GM12878 (cell line): ENCODE measurements at regions not wholly inside any gene's neighbourhood (a gene's known extent, or its start where the extent isn't known, plus 50 kb on each side); places are given as distances from the start of the nearest gene placed in this dataset.

Experiments used
- ATAC-seq: fragments of 200-7000 bp; cut with Tn5 transposase; 3 replicates; pipeline ENCODE4 v1.9.1; 2020; ENCODE audit warnings: mild to moderate bottlenecking, moderate library complexity
- BruUV-seq: library from RNA; stranded (reverse); fragments of 400-500 nt; replicated peaks from 2 replicates; lab custom pipeline; 2021; lab: Mats Ljungman, UMichigan
- CTCF ChIA-PET: fragments of 300-600 bp; sonication (Branson Sonifier 250); formaldehyde crosslinking; extraction: SDS; loops from one replicate; lab custom pipeline; 2021; ENCODE audit warnings: inconsistent platforms; lab: Yijun Ruan, JAX
- POLR2A ChIA-PET: fragments of 350-600 bp; formaldehyde crosslinking; extraction: SDS; loops from one replicate; lab custom pipeline; 2021; ENCODE audit warnings: inconsistent platforms; lab: Charles Lee
- RAD21 ChIA-PET: fragments of 300-600 bp; sonication (Branson Sonifier 250); formaldehyde crosslinking; loops from one replicate; lab custom pipeline; 2023; ENCODE audit warnings: antibody characterized with exemption; ENCODE audit not compliant: unreplicated experiment; lab: Charles Lee
- SMC1A ChIA-PET: fragments of 300-600 bp; sonication (Branson Sonifier 250); formaldehyde crosslinking; loops from one replicate; lab custom pipeline; 2023; ENCODE audit not compliant: unreplicated experiment, uncharacterized antibody; lab: Charles Lee
- DNase-seq: peaks from one replicate; pipeline ENCODE4 v3.0.0-alpha.2; 2011; ENCODE audit warnings: low read depth, low spot score
- FAIRE-seq: peaks from 3 replicates; lab custom pipeline; 2011; peaks lifted over from hg19 to GRCh38; lab: Jason Lieb, UNC
- H2AFZ ChIP-seq: 2 replicates; pipeline ENCODE4 v1.6.0; 2011; ENCODE audit warnings: low read depth, low read length, control low read depth; ENCODE audit not compliant: control insufficient read depth
- H3K27ac ChIP-seq: 2 replicates; pipeline ENCODE4 v1.5.1; 2011; ENCODE audit warnings: control low read depth; ENCODE audit not compliant: control insufficient read depth, insufficient read depth
- H3K27me3 ChIP-seq, 2 experiments: replicated peaks in 1 of 2; 2 replicates each; pipeline versions ENCODE4 v1.6.0 to v1.6.1; 2011; ENCODE audit warnings: low read length in 1 of 2; ENCODE audit not compliant: control insufficient read depth in 2 of 2, insufficient read depth in 2 of 2
- H3K36me3 ChIP-seq, 2 experiments: 2 replicates each; pipeline ENCODE4 v1.5.1; 2011; ENCODE audit warnings: low read length in 1 of 2; ENCODE audit not compliant: control insufficient read depth in 2 of 2, insufficient read depth in 2 of 2
- H3K4me1 ChIP-seq: 2 replicates; pipeline ENCODE4 v1.6.1; 2011; ENCODE audit warnings: mild to moderate bottlenecking, low read length, moderate library complexity, mixed read lengths; ENCODE audit not compliant: control insufficient read depth, insufficient read depth
- H3K4me2 ChIP-seq: 2 replicates; pipeline ENCODE4 v1.6.0; 2011; ENCODE audit warnings: control low read depth; ENCODE audit not compliant: control insufficient read depth, insufficient read depth
- H3K4me3 ChIP-seq: fragments of 200-600 bp; sonication (generic); 2 replicates; pipeline ENCODE4 v1.5.1; 2016
- H3K79me2 ChIP-seq: 2 replicates; pipeline ENCODE4 v1.6.0; 2011; ENCODE audit warnings: low read length; ENCODE audit not compliant: control insufficient read depth, insufficient read depth
- H3K9ac ChIP-seq: 2 replicates; pipeline ENCODE4 v1.8.0; 2011; ENCODE audit warnings: low read length, control low read depth, mixed read lengths; ENCODE audit not compliant: control insufficient read depth, insufficient read depth
- H3K9me3 ChIP-seq: replicated peaks from 3 replicates; pipeline ENCODE4 v1.5.1; 2011; ENCODE audit warnings: mild to moderate bottlenecking, low read length; ENCODE audit not compliant: control insufficient read depth, insufficient read depth
- H4K20me1 ChIP-seq: 2 replicates; pipeline ENCODE4 v1.6.0; 2011; ENCODE audit not compliant: control insufficient read depth, insufficient read depth
- BCL11A ChIP-seq: IDR thresholded peaks from 2 replicates; pipeline ENCODE4 v1.6.1; 2011; ENCODE audit warnings: low read depth, low read length
- EZH2 ChIP-seq: IDR thresholded peaks from 2 replicates; pipeline ENCODE4 v1.6.1; 2012; ENCODE audit warnings: low read depth, mild to moderate bottlenecking, control low read depth, inconsistent platforms, low read length, borderline replicate concordance; ENCODE audit not compliant: control insufficient read depth
- IRF3 ChIP-seq: fragments of 450-650 bp; IDR thresholded peaks from 2 replicates; pipeline ENCODE4 v1.6.1; 2014; ENCODE audit warnings: mild to moderate bottlenecking
- IRF5 ChIP-seq: fragments of 450-650 bp; IDR thresholded peaks from 2 replicates; pipeline ENCODE4 v1.6.1; 2017; ENCODE audit warnings: borderline replicate concordance
- MLLT1 ChIP-seq: fragments of 450-650 bp; IDR thresholded peaks from 2 replicates; pipeline ENCODE4 v1.6.1; 2016; ENCODE audit warnings: mild to moderate bottlenecking
- MTA3 ChIP-seq: IDR thresholded peaks from 2 replicates; pipeline ENCODE4 v1.6.1; 2012; ENCODE audit warnings: low read length, inconsistent platforms, borderline replicate concordance
- PAX8 ChIP-seq: fragments of 450-650 bp; IDR thresholded peaks from 2 replicates; pipeline ENCODE4 v1.6.1; 2017; ENCODE audit warnings: mild to moderate bottlenecking, moderate library complexity
- POU2F2 ChIP-seq: IDR thresholded peaks from 3 replicates; pipeline ENCODE4 v1.6.1; 2011; ENCODE audit warnings: low read depth, mild to moderate bottlenecking, low read length, borderline replicate concordance
- RELA ChIP-seq: fragments of 450-650 bp; IDR thresholded peaks from 2 replicates; pipeline ENCODE4 v1.8.0; 2014; ENCODE audit warnings: borderline replicate concordance; ENCODE audit not compliant: partially characterized antibody
- SIN3A ChIP-seq: IDR thresholded peaks from 2 replicates; pipeline ENCODE4 v1.6.1; 2012; ENCODE audit warnings: low read depth, low read length, improper control_type of control experiment
- SIX5 ChIP-seq: IDR thresholded peaks from 2 replicates; pipeline ENCODE4 v1.6.1; 2011; ENCODE audit warnings: mild to moderate bottlenecking, low read depth, low read length, moderate library complexity; ENCODE audit not compliant: severe bottlenecking
- SPI1 ChIP-seq: IDR thresholded peaks from 2 replicates; pipeline ENCODE4 v1.6.1; 2011; ENCODE audit warnings: low read depth, mild to moderate bottlenecking, low read length, moderate library complexity, borderline replicate concordance; ENCODE audit not compliant: insufficient read depth
- SUPT20H ChIP-seq: IDR thresholded peaks from 2 replicates; pipeline ENCODE4 v1.6.1; 2011; ENCODE audit warnings: low read depth, mild to moderate bottlenecking, low read length, moderate library complexity, borderline replicate concordance; ENCODE audit not compliant: control insufficient read depth
- SUZ12 ChIP-seq: fragments of 200-600 bp; sonication (generic); IDR thresholded peaks from one replicate; pipeline ENCODE4 v1.6.1; 2018; ENCODE audit warnings: antibody characterized with exemption, mild to moderate bottlenecking; ENCODE audit not compliant: unreplicated experiment
- USF2 ChIP-seq: IDR thresholded peaks from 2 replicates; pipeline ENCODE4 v1.6.1; 2011; ENCODE audit warnings: low read depth, low read length, improper control_type of control experiment, borderline replicate concordance
- ZNF687 ChIP-seq: fragments of 450-650 bp; IDR thresholded peaks from 2 replicates; pipeline ENCODE4 v1.6.1; 2017; ENCODE audit warnings: mild to moderate bottlenecking, moderate library complexity
- WGBS: methylation state at CpG from one replicate; pipeline ENCODE4 v1.1.6; 2016; ENCODE audit warnings: low lambda C conversion rate; ENCODE audit not compliant: insufficient replicate concordance, insufficient coverage; ENCODE audit errors: missing lambda C conversion rate; 5-methylcytosine and 5-hydroxymethylcytosine counted together
- in situ Hi-C: fragments of 300-500 bp; cut with MboI; formaldehyde crosslinking; loops from 9 replicates; pipeline ENCODE4 v1.14.3; 2018; ENCODE audit warnings: mixed read lengths
- intact Hi-C: fragments of 100-400 bp; cut with micrococcal nuclease; formaldehyde crosslinking; loops from one replicate; pipeline ENCODE4 v1.14.2; 2022; ENCODE audit not compliant: unreplicated experiment

GRCh38 chr6:112796712-112797111 is 449.6 kb downstream of the RFPL4B start:
- no peaks in the 10 kb centered on the region for H3K36me3 ChIP-seq
- H3K4me3 ChIP-seq, result no peak overlapping the region
- ChIA-PET CTCF (no interaction called here), SMC1A (interaction anchor here (0.5 to 1.8 kb wide), 3 partner anchors 9 to 309 kb away, joined by 3 to 4 read pairs (median 3); no protein-coding TSS in a partner anchor), RAD21 (interaction anchor here (0.5 kb wide), 1 partner anchor 64 kb away, joined by 3 read pairs; no protein-coding TSS in a partner anchor)
- in situ Hi-C loops, result no loop called here
- no peaks in the 10 kb centered on the region for H4K20me1 ChIP-seq
- no peak overlapping the region for H3K4me2 ChIP-seq
- intact Hi-C loops, result no loop called here
- WGBS, result 97% methylated on average over 1 of the region's 1 CpG
- no peaks in the 10 kb centered on the region for H3K4me1 ChIP-seq
- H3K9me3 ChIP-seq, result no peaks in the 10 kb centered on the region; the same call in 2 of the 3 replicates
- no peak overlapping the region for H3K27ac ChIP-seq
- no TSS peak for BruUV-seq
- H3K79me2 ChIP-seq, result no peaks in the 10 kb centered on the region
- no peak for FAIRE-seq
- TF ChIP-seq MTA3 (no peak), POU2F2 (no peak), IRF5 (no peak), SPI1 (no peak), MLLT1 (no peak), IRF3 (no peak), USF2 (no peak), SUPT20H (no peak), BCL11A (no peak), SIN3A (no peak), ZNF687 (no peak), EZH2 (no peak), SUZ12 (no peak), SIX5 (no peak), PAX8 (no peak), RELA (no peak)
- TF ChIP-seq, all 136 proteins: peak for 0
- POLR2A ChIA-PET, result no interaction called here
- DNase-seq, result no peak
- no peaks in the 10 kb centered on the region for H3K27me3 ChIP-seq
- H3K9ac ChIP-seq, result no peak overlapping the region
- no peak overlapping the region for H2AFZ ChIP-seq
- no peak for ATAC-seq
